H1 (cell line): ENCODE measurements at regions not wholly inside any gene's neighbourhood (a gene's known extent, or its start where the extent isn't known, plus 50 kb on each side); places are given as distances from the start of the nearest gene placed in this dataset.

Source experiments
- CTCF ChIA-PET: fragments of 300-600 bp; sonication (Branson Sonifier 250); formaldehyde crosslinking; loops from one replicate; lab custom pipeline; 2021; ENCODE audit not compliant: partially characterized antibody; lab: Charles Lee
- POLR2A ChIA-PET: fragments of 300-600 bp; sonication (Branson Sonifier 250); formaldehyde crosslinking; loops from one replicate; lab custom pipeline; 2021; ENCODE audit warnings: inconsistent platforms; ENCODE audit not compliant: partially characterized antibody; lab: Charles Lee
- DNase-seq, 2 experiments: peaks; one replicate each; pipeline versions ENCODE4 v3.0.0 to v3.0.0-alpha.2; 2010 to 2022; ENCODE audit warnings: low spot score in 2 of 2, low read depth in 1 of 2, mixed read lengths in 1 of 2
- FAIRE-seq: peaks from 2 replicates; lab custom pipeline; 2011; peaks lifted over from hg19 to GRCh38; lab: Jason Lieb, UNC
- H2AFZ ChIP-seq: 2 replicates; pipeline ENCODE4 v1.8.1; 2012; ENCODE audit warnings: low read length, inconsistent platforms
- H2AK5ac ChIP-seq: 2 replicates; pipeline ENCODE4 v1.6.1; 2013; ENCODE audit warnings: low read depth, low read length
- H2BK120ac ChIP-seq: replicated peaks from 2 replicates; pipeline ENCODE3; 2013; ENCODE audit warnings: low read depth, low read length, inconsistent platforms
- H2BK12ac ChIP-seq: 2 replicates; pipeline ENCODE4 v1.6.1; 2013; ENCODE audit warnings: low read depth, low read length
- H2BK15ac ChIP-seq: 2 replicates; pipeline ENCODE4 v1.6.1; 2013; ENCODE audit warnings: low read length
- H2BK20ac ChIP-seq: 2 replicates; pipeline ENCODE4 v1.6.1; 2013; ENCODE audit warnings: low read length
- H2BK5ac ChIP-seq: 2 replicates; pipeline ENCODE4 v1.6.1; 2013; ENCODE audit warnings: low read depth, low read length
- H3K14ac ChIP-seq: 2 replicates; pipeline ENCODE4 v1.6.1; 2013; ENCODE audit warnings: inconsistent platforms; ENCODE audit not compliant: insufficient read length
- H3K18ac ChIP-seq: 2 replicates; pipeline ENCODE4 v1.6.1; 2013; ENCODE audit warnings: low read length; ENCODE audit errors: extremely low read depth
- H3K23ac ChIP-seq: 2 replicates; pipeline ENCODE4 v1.6.1; 2013; ENCODE audit warnings: inconsistent platforms; ENCODE audit not compliant: insufficient read length
- H3K23me2 ChIP-seq: 2 replicates; pipeline ENCODE4 v1.6.1; 2013; ENCODE audit warnings: low read depth, low read length
- H3K27ac ChIP-seq: 2 replicates; pipeline ENCODE4 v1.6.1; 2011; ENCODE audit warnings: low read depth, low read length, inconsistent platforms
- H3K27me3 ChIP-seq, 4 experiments: replicated peaks in 1 of 4; 1 replicate in 1 of 4; 2 replicates in 3 of 4; pipeline versions ENCODE4 v1.6.1 to v1.8.1; 2011 to 2013; ENCODE audit warnings: low read length in 3 of 4, mild to moderate bottlenecking in 3 of 4, inconsistent platforms in 2 of 4, mixed read lengths in 2 of 4, moderate library complexity in 1 of 4; ENCODE audit not compliant: control insufficient read depth in 3 of 4, insufficient read depth in 3 of 4; ENCODE audit errors: extremely low read depth in 1 of 4
- H3K36me3 ChIP-seq, 4 experiments: 2 replicates each; pipeline versions ENCODE4 v1.6.1 to v1.8.1; 2011 to 2013; ENCODE audit warnings: mild to moderate bottlenecking in 4 of 4, low read length in 3 of 4, moderate library complexity in 2 of 4, control low read depth in 1 of 4, inconsistent platforms in 1 of 4; ENCODE audit not compliant: insufficient read depth in 4 of 4, control insufficient read depth in 2 of 4
- H3K4ac ChIP-seq: replicated peaks from 2 replicates; pipeline ENCODE3; 2013; ENCODE audit warnings: low read length, low read depth, mixed read lengths, inconsistent platforms; ENCODE audit not compliant: insufficient read length
- H3K4me1 ChIP-seq, 4 experiments: replicated peaks in 1 of 4; 1 replicate in 1 of 4; 2 replicates in 3 of 4; pipeline versions ENCODE4 v1.6.1 to v1.8.1; 2011 to 2013; ENCODE audit warnings: low read length in 3 of 4, inconsistent platforms in 2 of 4, mixed read lengths in 1 of 4; ENCODE audit not compliant: insufficient read depth in 4 of 4, control insufficient read depth in 3 of 4
- H3K4me2 ChIP-seq, 2 experiments: 2 replicates each; pipeline versions ENCODE4 v1.6.1 to v1.8.1; 2011 to 2013; ENCODE audit warnings: low read depth in 2 of 2, low read length in 2 of 2, control low read depth in 1 of 2, inconsistent platforms in 1 of 2, mild to moderate bottlenecking in 1 of 2; ENCODE audit not compliant: insufficient read depth in 1 of 2
- H3K4me3 ChIP-seq, 4 experiments: fragments of 200-600, 300-600 bp in 1 of 4; sonication (generic), shearing (Covaris generic), sonication (Bioruptor Twin) in 1 of 4; 2 replicates each; pipeline versions ENCODE4 v1.5.1 to v1.8.1; 2011 to 2016; ENCODE audit warnings: low read length in 4 of 4, low read depth in 3 of 4, control low read depth in 2 of 4, inconsistent platforms in 2 of 4, mild to moderate bottlenecking in 2 of 4, mixed read lengths in 1 of 4, moderate library complexity in 1 of 4; ENCODE audit not compliant: insufficient read depth in 2 of 4; ENCODE audit errors: extremely low read depth in 1 of 4
- H3K56ac ChIP-seq: replicated peaks from 2 replicates; pipeline ENCODE3; 2013; ENCODE audit warnings: low read depth, mild to moderate bottlenecking, mixed read lengths, low read length, inconsistent platforms; ENCODE audit not compliant: insufficient read length
- H3K79me1 ChIP-seq: 2 replicates; pipeline ENCODE4 v1.6.1; 2013; ENCODE audit warnings: low read depth, low read length, control low read depth
- H3K79me2 ChIP-seq, 2 experiments: 2 replicates each; pipeline versions ENCODE4 v1.6.1 to v1.8.1; 2012 to 2013; ENCODE audit warnings: low read length in 2 of 2, mild to moderate bottlenecking in 2 of 2, inconsistent platforms in 1 of 2; ENCODE audit not compliant: insufficient read depth in 2 of 2, control insufficient read depth in 1 of 2
- H3K9ac ChIP-seq, 4 experiments: replicated peaks in 1 of 4; 1 replicate in 1 of 4; 2 replicates in 3 of 4; pipeline versions ENCODE4 v1.6.1 to v1.8.1; 2011 to 2013; ENCODE audit warnings: low read depth in 3 of 4, low read length in 3 of 4, control low read depth in 2 of 4, mild to moderate bottlenecking in 2 of 4, moderate library complexity in 2 of 4, inconsistent platforms in 1 of 4; ENCODE audit errors: extremely low read depth in 1 of 4
- H3K9me3 ChIP-seq, 2 experiments: 2 replicates each; pipeline versions ENCODE4 v1.6.1 to v1.8.1; 2012 to 2013; ENCODE audit warnings: mild to moderate bottlenecking in 2 of 2, moderate library complexity in 2 of 2, control low read depth in 1 of 2, inconsistent platforms in 1 of 2, low read depth in 1 of 2, low read length in 1 of 2, mixed read lengths in 1 of 2; ENCODE audit not compliant: insufficient read depth in 2 of 2
- H4K20me1 ChIP-seq, 2 experiments: replicated peaks in 1 of 2; 2 replicates each; pipeline versions ENCODE3 to v1.8.1; 2011 to 2013; ENCODE audit warnings: inconsistent platforms in 2 of 2, low read length in 2 of 2, mild to moderate bottlenecking in 1 of 2; ENCODE audit not compliant: insufficient read depth in 2 of 2, control insufficient read depth in 1 of 2
- H4K5ac ChIP-seq: 2 replicates; pipeline ENCODE4 v1.6.1; 2013; ENCODE audit warnings: low read length, low read depth, mixed read lengths, inconsistent platforms; ENCODE audit not compliant: insufficient read length
- H4K8ac ChIP-seq: 2 replicates; pipeline ENCODE4 v1.8.0; 2013; ENCODE audit warnings: mild to moderate bottlenecking, moderate library complexity, low read length, inconsistent platforms; ENCODE audit not compliant: insufficient read depth; ENCODE audit errors: extremely low read depth
- H4K91ac ChIP-seq: replicated peaks from 2 replicates; pipeline ENCODE3; 2013; ENCODE audit warnings: low read length, mixed read lengths, inconsistent platforms; ENCODE audit not compliant: insufficient read length
- CEBPB ChIP-seq: IDR thresholded peaks from 2 replicates; pipeline ENCODE4 v1.6.1; 2012; ENCODE audit warnings: low read depth, low read length
- CTBP2 ChIP-seq: IDR thresholded peaks from 2 replicates; pipeline ENCODE4 v1.7.0; 2011; ENCODE audit warnings: borderline replicate concordance, mild to moderate bottlenecking, moderate library complexity, mixed read lengths, low read length; ENCODE audit not compliant: insufficient read depth, insufficient read length
- E2F6 ChIP-seq: IDR thresholded peaks from 2 replicates; pipeline ENCODE4 v1.6.1; 2012; ENCODE audit warnings: inconsistent platforms
- HDAC6 ChIP-seq: IDR thresholded peaks from one replicate; pipeline ENCODE4 v1.7.1; 2012; ENCODE audit warnings: low read depth, mild to moderate bottlenecking, inconsistent platforms, low read length, moderate library complexity
- NANOG ChIP-seq: IDR thresholded peaks from 2 replicates; pipeline ENCODE4 v1.6.1; 2011; ENCODE audit warnings: low read length, low read depth, mild to moderate bottlenecking, inconsistent platforms; ENCODE audit not compliant: insufficient read depth, poor library complexity, severe bottlenecking
- TAF1 ChIP-seq: IDR thresholded peaks from 2 replicates; pipeline ENCODE4 v1.6.1; 2011; ENCODE audit warnings: mild to moderate bottlenecking, low read depth, low read length
- ZNF274 ChIP-seq: IDR thresholded peaks from 2 replicates; pipeline ENCODE4 v1.7.0; 2012; ENCODE audit warnings: low read length, borderline replicate concordance; ENCODE audit errors: extremely low read depth
- WGBS, 2 experiments: shearing (Covaris generic) in 1 of 2; methylation state at CpG; one replicate each; pipeline versions ENCODE4 v1.1.6 to v1.1.7; 2013 to 2015; ENCODE audit warnings: low lambda C conversion rate in 2 of 2, mixed read lengths in 2 of 2, inconsistent platforms in 1 of 2, low coverage in 1 of 2, missing lambda C conversion rate in 1 of 2; ENCODE audit not compliant: insufficient replicate concordance in 2 of 2, insufficient coverage in 1 of 2, insufficient read length in 1 of 2; ENCODE audit errors: extremely low coverage in 1 of 2, missing lambda C conversion rate in 1 of 2; 5-methylcytosine and 5-hydroxymethylcytosine counted together

- H3K4me1 ChIP-seq: no peaks in the 10 kb centered on the region
- H3K56ac ChIP-seq: no peak overlapping the region
- peaks cover 0 to 1% (median 0%) of the 10 kb centered on the region in 4 experiments; a peak in 1 of 7 replicates for H3K27me3 ChIP-seq
- no peak for TF ChIP-seq CEBPB
- TF ChIP-seq E2F6: no peak
- no peak for TF ChIP-seq TAF1
- TF ChIP-seq ZNF274: no peak
- TF ChIP-seq HDAC6: no peak
- no peak for TF ChIP-seq NANOG
- no peak for TF ChIP-seq CTBP2
- 83% methylated on average over 1 of the region's 1 CpG; no CpG with 5 or more reads in 1 of the 2 experiments for WGBS, 2 experiments
- H3K27ac ChIP-seq: no peak overlapping the region
- no peaks in the 10 kb centered on the region for H4K20me1 ChIP-seq
- no peaks in the 10 kb centered on the region for H3K23me2 ChIP-seq
- H2BK15ac ChIP-seq: no peak overlapping the region
- POLR2A ChIA-PET: no interaction called here
- no peaks in the 10 kb centered on the region for H3K79me2 ChIP-seq
- no peaks in the 10 kb centered on the region for H3K79me1 ChIP-seq
- no peak overlapping the region for H2AFZ ChIP-seq
- no peaks in the 10 kb centered on the region for H3K9me3 ChIP-seq
- H3K18ac ChIP-seq: no peak overlapping the region
- DNase-seq: no peak
- FAIRE-seq: no peak
- H2BK20ac ChIP-seq: no peak overlapping the region
- H2AK5ac ChIP-seq: no peak overlapping the region
- no peak overlapping the region for H4K8ac ChIP-seq
- no peak overlapping the region for H2BK5ac ChIP-seq
- H3K4me2 ChIP-seq: no peak overlapping the region
- H3K23ac ChIP-seq: no peak overlapping the region
- H3K9ac ChIP-seq: no peak overlapping the region
- no peak overlapping the region for H3K14ac ChIP-seq
- CTCF ChIA-PET: no interaction called here
- H2BK120ac ChIP-seq: no peak overlapping the region
- no peaks in the 10 kb centered on the region for H3K36me3 ChIP-seq
- H4K5ac ChIP-seq: no peak overlapping the region
- H3K4me3 ChIP-seq: no peak overlapping the region
- H2BK12ac ChIP-seq: no peak overlapping the region
- no peak overlapping the region for H3K4ac ChIP-seq
- H4K91ac ChIP-seq: no peak overlapping the region
Observed at GRCh38 chr7:10238641-10239040, 735.0 kb upstream of the PHF14 start.
